Breast epithelium (tissue), 3 donors: ENCODE measurements at regions not wholly inside any gene's neighbourhood (a gene's known extent, or its start where the extent isn't known, plus 50 kb on each side); places are given as distances from the start of the nearest gene placed in this dataset.

Source experiments
- POLR2A ChIP-seq: fragments of 450-650 bp; IDR thresholded peaks from one replicate; pipeline ENCODE4 v1.6.1; 2016; ENCODE audit warnings: antibody characterized with exemption, mild to moderate bottlenecking, moderate library complexity
- POLR2AphosphoS5 ChIP-seq, 3 donors: sonication (generic); formaldehyde crosslinking; IDR thresholded peaks; one replicate each; pipeline ENCODE4 v1.6.1; 2017; ENCODE audit warnings: antibody characterized with exemption in 3 of 3
- TF ChIP-seq, protein P1 (sequence below), 3 donors: fragments of 450-650 bp; IDR thresholded peaks; one replicate each; pipeline ENCODE4 v1.5.1; 2016 to 2017; ENCODE audit warnings: antibody characterized with exemption in 3 of 3, mild to moderate bottlenecking in 3 of 3, moderate library complexity in 3 of 3

DNA sequence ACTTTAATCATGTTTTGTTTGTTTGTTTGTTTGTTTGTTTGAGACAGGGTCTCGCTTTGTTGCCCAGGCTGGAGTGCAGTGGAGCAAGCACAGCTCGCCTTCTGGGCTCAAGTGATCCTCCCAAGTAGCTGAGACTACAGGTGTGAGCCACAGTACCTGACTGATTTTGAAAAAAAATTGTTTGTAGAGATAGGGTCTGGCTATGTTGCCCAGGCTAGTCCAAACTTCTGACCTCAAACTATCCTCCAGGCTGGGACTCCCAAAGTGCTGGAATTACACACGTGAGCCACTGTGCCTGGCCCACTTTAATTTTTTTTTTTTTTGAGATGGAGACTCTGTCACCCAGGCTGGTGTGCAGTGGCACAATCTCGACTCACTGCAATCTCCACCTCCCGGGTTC is 74.8 kb upstream of the CLDN5 start:
- TF ChIP-seq, protein P1, sequence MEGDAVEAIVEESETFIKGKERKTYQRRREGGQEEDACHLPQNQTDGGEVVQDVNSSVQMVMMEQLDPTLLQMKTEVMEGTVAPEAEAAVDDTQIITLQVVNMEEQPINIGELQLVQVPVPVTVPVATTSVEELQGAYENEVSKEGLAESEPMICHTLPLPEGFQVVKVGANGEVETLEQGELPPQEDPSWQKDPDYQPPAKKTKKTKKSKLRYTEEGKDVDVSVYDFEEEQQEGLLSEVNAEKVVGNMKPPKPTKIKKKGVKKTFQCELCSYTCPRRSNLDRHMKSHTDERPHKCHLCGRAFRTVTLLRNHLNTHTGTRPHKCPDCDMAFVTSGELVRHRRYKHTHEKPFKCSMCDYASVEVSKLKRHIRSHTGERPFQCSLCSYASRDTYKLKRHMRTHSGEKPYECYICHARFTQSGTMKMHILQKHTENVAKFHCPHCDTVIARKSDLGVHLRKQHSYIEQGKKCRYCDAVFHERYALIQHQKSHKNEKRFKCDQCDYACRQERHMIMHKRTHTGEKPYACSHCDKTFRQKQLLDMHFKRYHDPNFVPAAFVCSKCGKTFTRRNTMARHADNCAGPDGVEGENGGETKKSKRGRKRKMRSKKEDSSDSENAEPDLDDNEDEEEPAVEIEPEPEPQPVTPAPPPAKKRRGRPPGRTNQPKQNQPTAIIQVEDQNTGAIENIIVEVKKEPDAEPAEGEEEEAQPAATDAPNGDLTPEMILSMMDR (IDR thresholded peaks at IDR 0.05): no peak
- TF ChIP-seq POLR2A: no peak
- no peak for TF ChIP-seq POLR2AphosphoS5 (IDR thresholded peaks at IDR 0.05)
